ENCODE measurements at regions not wholly inside any gene's neighbourhood (a gene's known extent, or its start where the extent isn't known, plus 50 kb on each side); places are given as distances from the start of the nearest gene placed in this dataset.

GRCh38 chr6:87881342-87881895 lies 166.2 kb upstream of the SPACA1 start:
- TF ChIP-seq GATA2 (IDR thresholded peaks at IDR 0.05; ENCODE audit: insufficient read depth, insufficient read length, low read depth, low read length) (no peak), JUN (IDR thresholded peaks at IDR 0.05; ENCODE audit: borderline replicate concordance, insufficient read depth, insufficient read length, low read depth) (no peak), MYC (IDR thresholded peaks at IDR 0.05; ENCODE audit: low read depth, low read length) (no peak), FOS (IDR thresholded peaks at IDR 0.05; ENCODE audit: borderline replicate concordance, insufficient read depth, low read length) (no peak), EZH2 (IDR thresholded peaks at IDR 0.05; ENCODE audit: borderline replicate concordance, low read depth, low read length, severe bottlenecking) (no peak)
- Histone ChIP-seq H3K9ac (replicated peaks; ENCODE audit: extremely low read depth, insufficient read depth, low read length) (no peak overlapping the region), H3K27ac (ENCODE audit: insufficient read depth, low read depth, low read length) (no peak overlapping the region), H3K9me3 (replicated peaks; ENCODE audit: control insufficient read depth, insufficient read depth, low read length) (no peaks in the 10 kb centered on the region), H3K4me1 (ENCODE audit: control insufficient read depth, extremely low read depth, insufficient read depth, low read length) (no peaks in the 10 kb centered on the region), H3K36me3 (ENCODE audit: control insufficient read depth in 2 of 2, extremely low read depth in 1 of 2, insufficient read depth in 2 of 2, low read length in 2 of 2) (no peaks in the 10 kb centered on the region), H3K9me1 (replicated peaks; ENCODE audit: control insufficient read depth, extremely low read depth, insufficient read depth, low read length) (no peaks in the 10 kb centered on the region), H3K4me3 (replicated peaks in 1 of 3; ENCODE audit: insufficient read depth in 1 of 3, low read depth in 1 of 3, low read length in 3 of 3) (no peak overlapping the region), H2AFZ (ENCODE audit: low read depth, low read length) (no peak overlapping the region), H3K27me3 (ENCODE audit: control insufficient read depth in 2 of 2, insufficient read depth in 2 of 2, low read length in 2 of 2) (peaks cover 0 to 3% of the 10 kb centered on the region in 2 experiments), H4K20me1 (replicated peaks; ENCODE audit: control insufficient read depth, extremely low read depth, insufficient read depth, low read length) (no peaks in the 10 kb centered on the region), H3K4me2 (ENCODE audit: insufficient read depth, low read length) (no peak overlapping the region), H3K79me2 (ENCODE audit: control insufficient read depth, insufficient read depth, low read length) (no peaks in the 10 kb centered on the region)
- dilution Hi-C loops (cut with MboI; ENCODE audit: extremely low pct_ligation_motif_present, low sequenced_read_pairs): no loop called here
- ChIA-PET POLR2A (no interaction called here), CTCF (no interaction called here)
- DNase-seq (ENCODE audit: low read depth, low spot score) (no peak), FAIRE-seq (no peak)
- BruUV-seq (replicated peaks): no TSS peak
- intact Hi-C loops (cut with micrococcal nuclease): no loop called here

DNA sequence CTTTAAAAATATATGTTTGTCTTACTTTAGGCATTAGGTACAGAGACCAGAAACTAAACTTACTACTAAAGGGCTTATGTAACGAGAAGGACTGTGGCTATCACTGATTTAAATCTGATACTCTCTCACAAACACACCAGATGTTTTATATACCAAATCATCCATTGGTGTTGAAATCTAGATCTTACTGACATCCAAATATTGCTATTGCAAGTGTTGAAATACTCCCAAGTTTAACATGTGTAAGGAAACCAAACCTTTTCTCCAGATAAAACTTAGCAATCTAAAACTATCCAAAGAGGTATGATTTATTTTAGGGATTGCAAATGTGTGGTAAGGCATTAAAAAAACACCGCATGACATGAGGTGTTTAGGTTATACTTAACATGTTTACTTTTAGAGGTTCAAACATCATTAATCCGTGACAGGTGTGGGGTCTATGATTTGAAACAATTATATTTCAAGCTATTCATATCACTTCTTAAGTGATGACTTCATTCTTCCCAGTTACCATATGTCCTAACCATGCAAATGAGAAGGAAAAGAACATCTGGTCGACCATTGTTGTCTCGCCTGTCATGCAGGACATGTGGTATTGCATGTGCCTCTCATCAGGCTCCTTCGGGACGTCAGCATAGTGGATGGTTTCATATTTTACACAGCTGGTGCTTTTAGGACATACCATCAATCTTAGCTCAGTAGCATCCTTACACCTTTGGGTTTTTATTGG lies 168.3 kb upstream of the SPACA1 start:
- no peak overlapping the region for H3K4me3 ChIP-seq (replicated peaks in 1 of 3; ENCODE audit: insufficient read depth in 1 of 3, low read depth in 1 of 3, low read length in 3 of 3)
- intact Hi-C loops (cut with micrococcal nuclease): no loop called here
- H4K20me1 ChIP-seq (replicated peaks; ENCODE audit: control insufficient read depth, extremely low read depth, insufficient read depth, low read length): no peaks in the 10 kb centered on the region
- no peak overlapping the region for H3K4me2 ChIP-seq (ENCODE audit: insufficient read depth, low read length)
- H3K27ac ChIP-seq (ENCODE audit: insufficient read depth, low read depth, low read length): no peak overlapping the region
- H2AFZ ChIP-seq (ENCODE audit: low read depth, low read length): no peak overlapping the region
- ChIA-PET POLR2A (no interaction called here), CTCF (interaction anchor here (1.0 to 1.3 kb wide), 2 partner anchors 8 to 11 kb away, joined by 3 read pairs; no protein-coding TSS in a partner anchor)
- H3K9me3 ChIP-seq (replicated peaks; ENCODE audit: control insufficient read depth, insufficient read depth, low read length): no peaks in the 10 kb centered on the region
- H3K9me1 ChIP-seq (replicated peaks; ENCODE audit: control insufficient read depth, extremely low read depth, insufficient read depth, low read length): no peaks in the 10 kb centered on the region
- H3K27me3 ChIP-seq (ENCODE audit: control insufficient read depth in 2 of 2, insufficient read depth in 2 of 2, low read length in 2 of 2): peaks cover 0 to 5% of the 10 kb centered on the region in 2 experiments
- no TSS peak for BruUV-seq (replicated peaks)
- no peak for TF ChIP-seq MYC (IDR thresholded peaks at IDR 0.05; ENCODE audit: low read depth, low read length)
- TF ChIP-seq EZH2 (IDR thresholded peaks at IDR 0.05; ENCODE audit: borderline replicate concordance, low read depth, low read length, severe bottlenecking): no peak
- TF ChIP-seq, protein P1, sequence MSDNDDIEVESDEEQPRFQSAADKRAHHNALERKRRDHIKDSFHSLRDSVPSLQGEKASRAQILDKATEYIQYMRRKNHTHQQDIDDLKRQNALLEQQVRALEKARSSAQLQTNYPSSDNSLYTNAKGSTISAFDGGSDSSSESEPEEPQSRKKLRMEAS (IDR thresholded peaks at IDR 0.05; ENCODE audit: insufficient read depth, insufficient read length): no peak
- no peak for TF ChIP-seq JUN (IDR thresholded peaks at IDR 0.05; ENCODE audit: borderline replicate concordance, insufficient read depth, insufficient read length, low read depth)
- no peak for TF ChIP-seq POLR2AphosphoS5 (IDR thresholded peaks at IDR 0.05; ENCODE audit: insufficient read depth, low read depth, low read length)
- no peak for TF ChIP-seq FOS (IDR thresholded peaks at IDR 0.05; ENCODE audit: borderline replicate concordance, insufficient read depth, low read length)
- TF ChIP-seq CTCF (IDR thresholded peaks at IDR 0.05; ENCODE audit: extremely low read depth in 1 of 2, insufficient read depth in 1 of 2, low read depth in 1 of 2, low read length in 2 of 2): no peak
- no peak for TF ChIP-seq GATA2 (IDR thresholded peaks at IDR 0.05; ENCODE audit: insufficient read depth, insufficient read length, low read depth, low read length)
- no peak for TF ChIP-seq POLR2A (IDR thresholded peaks at IDR 0.05; ENCODE audit: low read depth, low read length)
- dilution Hi-C loops (cut with MboI; ENCODE audit: extremely low pct_ligation_motif_present, low sequenced_read_pairs): no loop called here
- no peaks in the 10 kb centered on the region for H3K4me1 ChIP-seq (ENCODE audit: control insufficient read depth, extremely low read depth, insufficient read depth, low read length)
- no peak for DNase-seq (ENCODE audit: low read depth, low spot score)
- no peak overlapping the region for H3K9ac ChIP-seq (replicated peaks; ENCODE audit: extremely low read depth, insufficient read depth, low read length)
- no peaks in the 10 kb centered on the region for H3K36me3 ChIP-seq (ENCODE audit: control insufficient read depth in 2 of 2, extremely low read depth in 1 of 2, insufficient read depth in 2 of 2, low read length in 2 of 2)
- H3K79me2 ChIP-seq (ENCODE audit: control insufficient read depth, insufficient read depth, low read length): no peaks in the 10 kb centered on the region
- no peak for FAIRE-seq
